ENCODE measurements at regions not wholly inside any gene's neighbourhood (a gene's known extent, or its start where the extent isn't known, plus 50 kb on each side); places are given as distances from the start of the nearest gene placed in this dataset.

- no peak for DNase-seq
Observed at GRCh38 chr7:109176661-109177060, 607.0 kb downstream of the DNAJB9 start.

GRCh38 chr7:109178342-109178741, 608.7 kb downstream of the DNAJB9 start:
- DNase-seq, result no peak

- no peak for DNase-seq
Observed at GRCh38 chr7:109179601-109180000, 609.9 kb downstream of the DNAJB9 start.

- no peak for DNase-seq
Observed at GRCh38 chr7:109190766-109191398, 621.2 kb downstream of the DNAJB9 start.

GRCh38 chr7:109206196-109206595, 636.5 kb downstream of the DNAJB9 start:
- DNase-seq, result no peak

GRCh38 chr7:109213081-109213480, 643.4 kb downstream of the DNAJB9 start:
- no peak for DNase-seq

GRCh38 chr7:109215341-109215740, 645.7 kb downstream of the DNAJB9 start:
- no peak for DNase-seq

- no peak for DNase-seq
Observed at GRCh38 chr7:109224100-109224499, 654.4 kb downstream of the DNAJB9 start.

GRCh38 chr7:109226699-109227098, 657.0 kb downstream of the DNAJB9 start:
- no peak for DNase-seq

- no peak for DNase-seq
Observed at GRCh38 chr7:109235316-109235715, 665.6 kb downstream of the DNAJB9 start.

- no peak for DNase-seq
Observed at GRCh38 chr7:109246330-109247077, 676.8 kb downstream of the DNAJB9 start.

- no peak for DNase-seq
Observed at GRCh38 chr7:109256762-109257560, 687.3 kb downstream of the DNAJB9 start.

GRCh38 chr7:109259151-109259550, 689.5 kb downstream of the DNAJB9 start:
- DNase-seq, result peak; percentile 65

- DNase-seq, result no peak
Observed at GRCh38 chr7:109261781-109262180, 692.1 kb downstream of the DNAJB9 start.

- no peak for DNase-seq
Observed at GRCh38 chr7:109266610-109267009, 696.9 kb downstream of the DNAJB9 start.

GRCh38 chr7:109276348-109276747, 706.7 kb downstream of the DNAJB9 start:
- no peak for DNase-seq

- DNase-seq, result no peak
Observed at GRCh38 chr7:109282726-109283125, 713.1 kb downstream of the DNAJB9 start.

- DNase-seq, result no peak
Observed at GRCh38 chr7:109284943-109285342, 715.3 kb downstream of the DNAJB9 start.

- no peak for DNase-seq
Observed at GRCh38 chr7:109295158-109295557, 725.5 kb downstream of the DNAJB9 start.

GRCh38 chr7:109308816-109309215, 739.1 kb downstream of the DNAJB9 start:
- no peak for DNase-seq

- no peak for DNase-seq
Observed at GRCh38 chr7:109309790-109310189, 740.1 kb downstream of the DNAJB9 start.

GRCh38 chr7:109318136-109318535, 748.5 kb downstream of the DNAJB9 start:
- DNase-seq, result no peak

GRCh38 chr7:109322833-109323232, 753.2 kb downstream of the DNAJB9 start:
- DNase-seq, result peak; percentile 58

- DNase-seq, result no peak
Observed at GRCh38 chr7:109331423-109331822, 761.7 kb downstream of the DNAJB9 start.
